Gastroesophageal sphincter (tissue), 3 donors: ENCODE measurements at regions not wholly inside any gene's neighbourhood (a gene's known extent, or its start where the extent isn't known, plus 50 kb on each side); places are given as distances from the start of the nearest gene placed in this dataset.
"Not testable (repeated sequence)": the region's sequence is repeated elsewhere in the genome, so short reads cannot be mapped to it uniquely, and the experiment has no call there.

Source experiments
- CTCF ChIP-seq, 4 experiments: fragments of 200-600 bp in 2 of 4; fragments of 450-650 bp in 2 of 4; sonication (generic) in 1 of 4; IDR thresholded peaks; one replicate each; pipeline ENCODE4 v1.5.1; 2017 to 2019; ENCODE audit warnings: antibody characterized with exemption in 4 of 4, mild to moderate bottlenecking in 2 of 4, moderate library complexity in 2 of 4
- EP300 ChIP-seq: sonication (generic); formaldehyde crosslinking; IDR thresholded peaks from one replicate; pipeline ENCODE4 v1.6.1; 2017; ENCODE audit warnings: antibody characterized with exemption, mild to moderate bottlenecking
- POLR2A ChIP-seq, 2 donors: fragments of 450-650 bp; IDR thresholded peaks; one replicate each; pipeline ENCODE4 v1.6.1; 2017; ENCODE audit warnings: antibody characterized with exemption in 2 of 2, mild to moderate bottlenecking in 2 of 2, moderate library complexity in 1 of 2
- POLR2AphosphoS5 ChIP-seq: sonication (generic); formaldehyde crosslinking; IDR thresholded peaks from one replicate; pipeline ENCODE4 v1.6.1; 2017; ENCODE audit warnings: antibody characterized with exemption

GRCh38 chr7:63561911-63562310, 436.7 kb upstream of the ZNF722 start:
- TF ChIP-seq CTCF (IDR thresholded peaks at IDR 0.05); POLR2AphosphoS5; POLR2A (IDR thresholded peaks at IDR 0.05); EP300: not testable (repeated sequence)
